Motor neuron (in vitro differentiated cells): ENCODE measurements at regions not wholly inside any gene's neighbourhood (a gene's known extent, or its start where the extent isn't known, plus 50 kb on each side); places are given as distances from the start of the nearest gene placed in this dataset.
"Not testable (repeated sequence)": the region's sequence is repeated elsewhere in the genome, so short reads cannot be mapped to it uniquely, and the experiment has no call there.

Experiments
- ATAC-seq, 8 experiments: fragments of 200-7000 bp; cut with Tn5 transposase; replicated peaks in 6 of 8; 2 replicates each; pipeline ENCODE4 v1.8.0; 2021; ENCODE audit warnings: mild to moderate bottlenecking in 8 of 8, moderate library complexity in 8 of 8
- H3K27ac ChIP-seq, 2 donors: fragments of 250-450 bp; sonication (Bioruptor Pico); 2 replicates each; pipeline ENCODE4 v1.9.0; 2021; ENCODE audit warnings: antibody characterized with exemption in 2 of 2, mild to moderate bottlenecking in 2 of 2, moderate library complexity in 1 of 2
- H3K4me1 ChIP-seq, 2 donors: fragments of 250-450 bp; sonication (Bioruptor Pico); replicated peaks in 1 of 2; 2 replicates each; pipeline ENCODE4 v1.6.1; 2021; ENCODE audit warnings: antibody characterized with exemption in 2 of 2, mild to moderate bottlenecking in 2 of 2, moderate library complexity in 1 of 2
- H3K4me3 ChIP-seq, 5 donors: fragments of 250-450 bp; sonication (Bioruptor Pico); 2 replicates each; pipeline ENCODE4 v1.9.0; 2021; ENCODE audit warnings: antibody characterized with exemption in 5 of 5, mild to moderate bottlenecking in 5 of 5, moderate library complexity in 4 of 5
- WGBS, 10 experiments: fragments of 450-650 bp; shearing (Covaris generic); methylation state at CpG; one replicate each; pipeline ENCODE4 v1.0.0; 2022; 5-methylcytosine and 5-hydroxymethylcytosine counted together
- in situ Hi-C, 9 experiments: fragments of 400-800 bp; cut with MboI; loops; one replicate each; pipeline ENCODE4 v1.15.0; 2021; ENCODE audit warnings: low sequenced_read_pairs in 9 of 9, low pct_unique_long_range_greater_than_20kb in 2 of 9; ENCODE audit not compliant: unreplicated experiment in 9 of 9

- ATAC-seq, in situ Hi-C loops: not testable (repeated sequence)
Observed at GRCh38 chr14:81781798-81782197, 248.1 kb upstream of the SEL1L start.

DNA sequence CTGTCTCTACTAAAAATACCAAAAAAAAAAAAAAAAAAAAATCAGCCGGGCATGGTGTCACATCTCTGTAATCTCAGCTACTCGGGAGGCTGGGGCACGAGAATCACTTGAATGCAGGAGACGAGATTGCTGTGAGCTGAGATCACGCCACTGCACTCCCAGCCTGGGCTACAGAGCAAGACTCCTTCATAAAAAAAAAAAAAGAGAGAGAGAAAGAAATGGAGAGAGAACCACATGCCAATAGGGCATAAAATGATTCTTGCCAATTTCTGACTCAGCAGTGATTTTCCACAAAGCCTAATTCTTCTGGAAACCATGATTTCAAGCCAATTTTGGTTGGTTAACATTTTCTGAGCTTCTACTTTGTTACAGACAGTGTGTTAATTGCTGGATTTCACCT lies 250.4 kb upstream of the SEL1L start:
- Histone ChIP-seq H3K4me1 (no peaks in the 10 kb centered on the region), H3K27ac (no peak overlapping the region), H3K4me3 (no peak overlapping the region)
- ATAC-seq: no peak
- WGBS, 10 experiments: 0 to 96% (median 41%) methylated on average over 1 to 5 of the region's 5 CpGs; no CpG with 5 or more reads in 2 of the 10 experiments
- in situ Hi-C loops: no loop called here

More at GRCh38 chr14:81781798-81782197, 248.1 kb upstream of the SEL1L start:
- 20 to 90% (median 80%) methylated on average over 1 to 7 of the region's 7 CpGs; no CpG with 5 or more reads in 4 of the 10 experiments for WGBS, 10 experiments
- not testable (repeated sequence) for H3K4me3 ChIP-seq, H3K27ac ChIP-seq, H3K4me1 ChIP-seq

DNA sequence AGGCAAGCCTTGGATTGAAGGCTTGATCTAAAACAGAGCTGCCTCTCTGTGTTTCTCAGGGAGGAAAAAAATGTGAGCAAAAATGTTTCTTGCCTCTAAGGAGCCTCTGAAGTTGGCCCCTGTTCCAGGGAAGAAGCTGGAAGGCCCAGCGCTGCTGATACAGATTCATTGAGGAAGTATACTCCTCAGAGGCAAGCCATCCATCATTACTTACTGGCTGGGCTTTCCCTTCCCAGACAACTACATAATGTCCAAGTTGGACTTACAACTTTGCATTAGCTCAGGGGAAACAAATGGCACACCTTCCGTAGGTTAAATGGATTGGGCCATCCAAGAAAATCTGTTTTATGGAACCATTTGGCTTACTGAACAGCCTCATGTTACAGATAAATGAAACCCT lies 263.7 kb upstream of the SEL1L start:
- ATAC-seq: no peak
- H3K4me1 ChIP-seq: no peaks in the 10 kb centered on the region
- no peak overlapping the region for H3K4me3 ChIP-seq
- in situ Hi-C loops: no loop called here
- WGBS, 10 experiments: 0 to 100% (median 75%) methylated on average over 1 to 2 of the region's 2 CpGs; no CpG with 5 or more reads in 5 of the 10 experiments
- H3K27ac ChIP-seq: no peak overlapping the region

DNA sequence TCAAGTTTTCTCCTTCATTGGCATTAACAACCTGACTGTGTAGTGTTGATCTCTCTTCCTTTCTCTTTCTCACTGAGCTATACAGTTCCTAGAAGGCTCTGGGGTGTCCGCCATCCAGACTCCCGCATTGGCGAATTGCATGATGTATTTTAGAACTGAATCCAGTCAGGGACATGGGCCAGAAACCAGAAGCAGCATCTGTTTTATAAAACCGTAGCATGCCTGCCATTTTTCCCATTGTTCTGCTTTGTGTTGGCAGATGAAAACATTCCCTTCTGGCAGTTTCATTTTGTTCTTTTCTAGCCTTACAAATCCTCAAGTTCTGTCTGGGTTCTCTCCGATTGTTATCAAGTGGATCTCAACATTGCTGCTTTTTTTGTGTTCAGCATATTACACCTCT lies 268.3 kb upstream of the SEL1L start:
- Histone ChIP-seq H3K4me1 (peaks cover 0 to 3% of the 10 kb centered on the region in 2 donors), H3K4me3 (no peak overlapping the region), H3K27ac (no peak overlapping the region)
- in situ Hi-C loops: no loop called here
- no peak for ATAC-seq
- 0 to 100% (median 77%) methylated on average over 3 to 5 of the region's 5 CpGs for WGBS, 10 experiments

GRCh38 chr14:81802341-81802740 lies 268.7 kb upstream of the SEL1L start:
- H3K4me1 ChIP-seq: peaks cover 0 to 3% of the 10 kb centered on the region in 2 donors
- no peak for ATAC-seq
- H3K4me3 ChIP-seq: no peak overlapping the region
- H3K27ac ChIP-seq: no peak overlapping the region
- in situ Hi-C loops: no loop called here
- WGBS, 10 experiments: 0 to 74% (median 48%) methylated on average over 1 to 2 of the region's 2 CpGs; no CpG with 5 or more reads in 2 of the 10 experiments

DNA sequence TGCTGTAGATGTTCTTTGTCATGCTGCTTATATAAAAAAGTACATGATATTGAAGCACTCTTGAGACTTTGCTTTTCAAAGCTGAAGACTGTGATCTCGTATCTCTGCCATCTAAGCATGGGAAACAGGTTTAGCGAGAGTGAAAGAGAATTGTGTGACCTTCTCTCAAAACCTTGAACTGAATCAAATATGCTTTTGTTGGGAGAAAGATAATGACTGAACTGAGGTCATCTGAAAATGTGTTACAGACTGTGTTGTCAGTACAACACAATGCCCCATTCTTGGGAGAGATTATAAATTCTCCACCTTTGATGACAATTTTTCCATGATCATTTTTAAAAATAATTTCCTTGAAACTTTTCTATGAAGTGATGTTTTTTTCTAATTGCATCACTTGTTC lies 272.1 kb upstream of the SEL1L start:
- Histone ChIP-seq H3K27ac (no peak overlapping the region), H3K4me1 (peaks cover 0 to 3% of the 10 kb centered on the region in 2 donors), H3K4me3 (no peak overlapping the region)
- in situ Hi-C loops: no loop called here
- WGBS, 10 experiments: 0 to 88% (median 48%) methylated on average over 2 of the region's 2 CpGs; no CpG with 5 or more reads in 1 of the 10 experiments
- no peak for ATAC-seq

DNA sequence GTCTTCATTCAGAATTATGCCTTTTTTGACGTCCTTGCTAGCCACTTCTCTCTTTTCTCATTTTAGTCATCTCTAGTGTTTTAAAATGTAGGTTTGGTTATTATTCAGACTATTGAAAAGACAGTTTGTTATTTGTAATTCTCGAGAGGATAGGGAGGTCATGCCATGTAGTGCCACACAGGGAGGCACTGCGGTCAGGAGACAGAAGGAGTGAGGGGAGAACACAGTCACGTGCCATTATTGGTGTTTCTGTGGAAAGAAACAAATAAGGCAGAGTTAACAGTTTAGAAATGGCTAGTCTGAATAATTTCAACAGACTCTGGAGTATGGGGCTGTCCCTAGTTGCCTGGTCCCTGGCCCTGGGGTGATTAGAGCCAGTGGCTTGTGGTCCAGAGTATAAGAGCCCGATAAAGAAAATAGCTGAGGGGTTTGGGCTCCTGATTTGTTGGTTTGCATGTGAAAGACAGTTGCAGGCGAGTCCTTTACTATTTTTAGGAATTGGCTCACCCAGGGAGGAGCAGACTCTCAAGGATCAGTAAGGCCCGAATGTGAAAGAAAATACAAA lies 278.1 kb upstream of the SEL1L start:
- no peak overlapping the region for H3K27ac ChIP-seq
- in situ Hi-C loops: no loop called here
- 7 to 100% (median 43%) methylated on average over 1 to 7 of the region's 7 CpGs for whole genome bisulfite sequencing, 10 experiments
- ATAC-seq: no peak
- H3K4me1 ChIP-seq: no peaks in the 10 kb centered on the region
- no peak overlapping the region for H3K4me3 ChIP-seq

GRCh38 chr14:81818271-81818670 lies 284.6 kb upstream of the SEL1L start:
- 0 to 89% (median 17%) methylated on average over 1 of the region's 1 CpG; no CpG with 5 or more reads in 5 of the 10 experiments for WGBS, 10 experiments
- no peaks in the 10 kb centered on the region for H3K4me1 ChIP-seq
- in situ Hi-C loops: no loop called here
- H3K27ac ChIP-seq: no peak overlapping the region
- H3K4me3 ChIP-seq: no peak overlapping the region
- ATAC-seq: no peak

- in situ Hi-C loops: no loop called here
- ATAC-seq: no peak
Observed at GRCh38 chr14:81819344-81819743, 285.7 kb upstream of the SEL1L start.

GRCh38 chr14:81819910-81820309 lies 286.3 kb upstream of the SEL1L start:
- H3K4me1 ChIP-seq: no peaks in the 10 kb centered on the region
- no peak for ATAC-seq
- H3K4me3 ChIP-seq: no peak overlapping the region
- WGBS, 10 experiments: 0 to 92% (median 86%) methylated on average over 1 of the region's 1 CpG; no CpG with 5 or more reads in 5 of the 10 experiments
- in situ Hi-C loops: no loop called here
- no peak overlapping the region for H3K27ac ChIP-seq

More at GRCh38 chr14:81819344-81819743, 285.7 kb upstream of the SEL1L start:
- Histone ChIP-seq H3K4me1 (no peaks in the 10 kb centered on the region), H3K4me3 (no peak overlapping the region), H3K27ac (no peak overlapping the region)
- WGBS, 10 experiments: 0 to 100% (median 57%) methylated on average over 1 to 5 of the region's 5 CpGs; no CpG with 5 or more reads in 1 of the 10 experiments

DNA sequence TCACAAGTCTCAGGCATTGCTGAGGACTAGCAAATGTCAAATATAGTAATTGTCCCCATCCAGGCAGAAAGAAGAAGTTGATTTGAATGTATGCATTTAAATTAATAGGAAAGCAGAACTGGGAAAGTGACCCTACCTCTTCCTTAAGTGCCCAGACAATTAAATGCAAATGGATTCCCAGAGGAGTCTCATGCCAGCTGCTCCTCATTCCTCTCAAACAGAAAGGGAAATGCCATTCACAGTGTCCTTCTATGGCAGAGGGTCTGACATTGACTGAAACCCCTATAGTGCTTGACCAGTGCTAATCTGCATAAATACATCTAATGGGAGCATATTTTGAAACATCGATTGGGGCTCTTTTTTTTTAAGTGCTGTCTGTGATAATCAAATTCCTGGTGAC lies 292.4 kb upstream of the SEL1L start:
- Histone ChIP-seq H3K27ac (no peak overlapping the region), H3K4me3 (no peak overlapping the region), H3K4me1 (peaks cover 0 to 21% of the 10 kb centered on the region in 2 donors)
- in situ Hi-C loops: no loop called here
- 0 to 50% (median 0%) methylated on average over 1 of the region's 1 CpG; no CpG with 5 or more reads in 3 of the 10 experiments for WGBS, 10 experiments
- peak in 5 of 8 experiments; percentile 66 to 85 (median 71) for ATAC-seq

- ATAC-seq: no peak
- H3K4me3 ChIP-seq: no peak overlapping the region
- in situ Hi-C loops: no loop called here
- no peak overlapping the region for H3K27ac ChIP-seq
- WGBS, 10 experiments: 60 to 100% (median 75%) methylated on average over 2 to 5 of the region's 24 CpGs; no CpG with 5 or more reads in 7 of the 10 experiments
- peaks cover 0 to 21% of the 10 kb centered on the region in 2 donors for H3K4me1 ChIP-seq
Observed at GRCh38 chr14:81829447-81829846, 295.8 kb upstream of the SEL1L start.

- Histone ChIP-seq H3K4me1 (peaks cover 0 to 13% of the 10 kb centered on the region in 2 donors), H3K4me3 (no peak overlapping the region), H3K27ac (no peak overlapping the region)
- ATAC-seq: peak in 6 of 8 experiments; percentile 24 to 63 (median 58)
- WGBS, 10 experiments: 0 to 86% (median 50%) methylated on average over 1 to 4 of the region's 4 CpGs; no CpG with 5 or more reads in 4 of the 10 experiments
- in situ Hi-C loops: no loop called here
Observed at GRCh38 chr14:81831128-81831820, 297.6 kb upstream of the SEL1L start.
